ENCODE measurements at regions not wholly inside any gene's neighbourhood (a gene's known extent, or its start where the extent isn't known, plus 50 kb on each side); places are given as distances from the start of the nearest gene placed in this dataset.

DNA sequence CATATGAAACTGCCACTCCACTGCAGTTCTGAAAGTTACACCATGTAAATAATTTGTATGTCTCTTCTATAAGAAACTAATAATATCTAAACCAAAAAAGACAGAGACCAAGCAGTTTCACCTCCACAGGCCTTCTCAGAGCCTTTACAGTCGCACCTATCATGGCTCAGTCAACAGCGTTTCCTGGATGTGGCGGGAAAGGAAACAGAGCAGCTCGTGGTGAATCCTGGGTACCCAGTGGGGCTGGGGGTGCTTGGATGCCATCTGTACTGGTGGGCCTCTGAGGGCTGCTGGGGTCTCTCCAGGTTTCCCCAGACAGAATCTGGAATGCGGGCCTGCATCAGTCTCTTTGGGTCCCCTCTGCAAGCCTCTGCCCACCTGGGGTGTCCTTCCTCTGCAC lies 100.2 kb upstream of the CASZ1 start:
- DNase-seq (ENCODE audit: low read depth in 3 of 3, low spot score in 1 of 3) = no peak

GRCh38 chr1:10897321-10897980 lies 101.0 kb upstream of the CASZ1 start:
- DNase-seq (ENCODE audit: low read depth in 3 of 3, low spot score in 1 of 3) = no peak

DNA sequence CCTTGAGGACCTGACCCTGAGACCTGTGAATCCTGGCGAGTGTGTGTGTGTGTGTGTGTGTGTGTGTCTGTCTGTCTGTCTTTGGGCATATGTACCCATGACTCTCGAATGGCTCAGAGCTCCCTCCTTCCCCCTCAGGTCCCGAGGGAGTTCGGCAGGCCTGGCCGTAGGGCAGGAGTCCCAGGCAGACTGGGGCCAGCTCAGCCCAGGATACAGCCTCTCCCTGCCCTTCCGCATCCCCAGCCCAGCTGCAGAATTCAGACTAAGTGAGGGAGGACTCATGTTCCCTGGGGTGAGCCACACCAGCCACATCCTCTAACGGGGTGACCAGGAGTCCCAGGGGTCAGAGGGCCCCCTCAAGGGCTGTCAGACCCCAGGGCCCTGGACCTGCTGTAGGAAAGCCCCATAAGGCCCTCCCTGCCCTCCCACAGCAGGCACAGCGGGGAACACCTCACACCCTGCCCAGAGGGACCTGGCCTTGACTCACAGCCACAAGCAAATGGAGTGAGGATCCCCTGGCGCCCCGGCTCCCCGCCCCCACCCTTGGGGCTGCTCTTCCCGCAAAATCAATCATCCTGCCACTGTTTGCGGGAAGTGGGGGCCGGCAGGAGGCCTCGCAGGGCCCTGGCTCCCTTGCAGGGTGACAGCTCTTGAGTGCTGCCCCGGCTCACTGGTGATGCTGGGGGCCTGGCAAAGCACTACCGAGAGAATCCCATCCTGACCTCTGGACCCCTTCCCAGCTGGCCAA lies 101.7 kb upstream of the CASZ1 start:
- no peak for DNase-seq (ENCODE audit: low read depth in 3 of 3, low spot score in 1 of 3)

- no peak for DNase-seq (ENCODE audit: low read depth in 3 of 3, low spot score in 1 of 3)
Measured at GRCh38 chr1:10898921-10899320, 102.5 kb upstream of the CASZ1 start.

DNA sequence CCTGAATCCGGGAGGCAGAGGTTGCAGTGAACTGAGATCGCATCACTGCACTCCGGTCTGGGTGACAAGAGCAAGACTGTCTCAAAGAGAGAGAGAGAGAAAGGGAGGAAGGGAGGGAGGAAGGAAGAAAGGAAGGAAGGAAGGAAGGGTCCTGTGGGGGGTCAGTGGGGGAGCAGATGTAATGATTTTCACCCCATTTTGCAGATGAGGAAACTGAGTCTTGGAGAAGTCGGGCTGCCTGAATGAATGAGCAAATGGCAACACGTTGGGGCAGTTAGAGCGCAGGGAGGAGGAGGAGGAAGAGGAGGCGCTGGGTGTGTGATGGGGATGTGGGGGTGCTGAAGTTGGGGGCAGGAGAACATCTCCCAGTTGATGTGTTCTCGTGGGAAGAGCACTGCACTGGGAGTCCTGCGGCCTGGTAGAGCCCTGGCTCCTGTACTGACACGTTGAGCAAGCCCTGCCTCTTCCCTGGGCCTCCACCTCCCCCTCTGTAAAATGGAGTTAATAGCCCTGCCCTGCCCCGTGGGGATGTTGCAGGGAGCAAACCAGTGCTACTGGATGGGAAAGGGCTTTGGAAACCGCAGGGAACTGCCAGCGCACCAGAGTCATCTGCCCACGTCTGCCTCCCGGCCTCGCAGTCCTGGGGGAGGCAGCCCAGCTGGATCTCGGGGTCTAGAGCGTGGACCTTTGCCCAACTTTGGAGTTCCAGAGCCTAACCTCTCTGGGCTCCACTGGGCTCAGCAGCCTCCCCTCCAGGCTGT lies 103.2 kb upstream of the CASZ1 start:
- DNase-seq (ENCODE audit: low read depth in 3 of 3, low spot score in 1 of 3) = no peak

- DNase-seq (ENCODE audit: low read depth in 3 of 3, low spot score in 1 of 3) = no peak
Measured at GRCh38 chr1:10900251-10900651, 103.8 kb upstream of the CASZ1 start.

DNA sequence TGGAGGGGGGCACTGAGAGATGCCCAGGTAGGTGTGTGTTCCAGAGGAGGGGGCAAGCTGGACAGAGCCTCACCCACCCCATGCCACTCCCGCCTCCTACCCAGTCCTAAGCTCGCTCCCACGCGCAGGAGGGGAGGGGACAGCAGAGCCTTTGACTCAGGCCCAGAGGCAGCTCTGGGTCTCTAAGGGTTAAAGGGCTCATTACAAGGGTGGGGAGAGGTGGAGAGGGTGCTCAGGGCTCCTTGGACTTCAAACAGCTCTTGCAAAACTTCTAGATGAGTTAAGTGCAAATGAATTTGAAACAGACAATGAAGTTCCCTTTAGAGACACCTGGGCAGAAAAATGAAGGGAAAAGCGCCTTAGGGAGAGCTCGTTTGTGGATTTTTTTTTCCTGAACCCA lies 104.2 kb upstream of the CASZ1 start:
- DNase-seq (ENCODE audit: low read depth in 3 of 3, low spot score in 1 of 3) = no peak

GRCh38 chr1:10901091-10901890 lies 104.8 kb upstream of the CASZ1 start:
- no peak for DNase-seq (ENCODE audit: low read depth in 3 of 3, low spot score in 1 of 3)

GRCh38 chr1:10901891-10902805 lies 105.7 kb upstream of the CASZ1 start:
- no peak for DNase-seq (ENCODE audit: low read depth in 3 of 3, low spot score in 1 of 3)

- DNase-seq (ENCODE audit: low read depth in 3 of 3, low spot score in 1 of 3) = no peak
Measured at GRCh38 chr1:10903421-10903820, 107.0 kb upstream of the CASZ1 start.

GRCh38 chr1:10903821-10904220 lies 107.4 kb upstream of the CASZ1 start:
- no peak for DNase-seq (ENCODE audit: low read depth in 3 of 3, low spot score in 1 of 3)

DNA sequence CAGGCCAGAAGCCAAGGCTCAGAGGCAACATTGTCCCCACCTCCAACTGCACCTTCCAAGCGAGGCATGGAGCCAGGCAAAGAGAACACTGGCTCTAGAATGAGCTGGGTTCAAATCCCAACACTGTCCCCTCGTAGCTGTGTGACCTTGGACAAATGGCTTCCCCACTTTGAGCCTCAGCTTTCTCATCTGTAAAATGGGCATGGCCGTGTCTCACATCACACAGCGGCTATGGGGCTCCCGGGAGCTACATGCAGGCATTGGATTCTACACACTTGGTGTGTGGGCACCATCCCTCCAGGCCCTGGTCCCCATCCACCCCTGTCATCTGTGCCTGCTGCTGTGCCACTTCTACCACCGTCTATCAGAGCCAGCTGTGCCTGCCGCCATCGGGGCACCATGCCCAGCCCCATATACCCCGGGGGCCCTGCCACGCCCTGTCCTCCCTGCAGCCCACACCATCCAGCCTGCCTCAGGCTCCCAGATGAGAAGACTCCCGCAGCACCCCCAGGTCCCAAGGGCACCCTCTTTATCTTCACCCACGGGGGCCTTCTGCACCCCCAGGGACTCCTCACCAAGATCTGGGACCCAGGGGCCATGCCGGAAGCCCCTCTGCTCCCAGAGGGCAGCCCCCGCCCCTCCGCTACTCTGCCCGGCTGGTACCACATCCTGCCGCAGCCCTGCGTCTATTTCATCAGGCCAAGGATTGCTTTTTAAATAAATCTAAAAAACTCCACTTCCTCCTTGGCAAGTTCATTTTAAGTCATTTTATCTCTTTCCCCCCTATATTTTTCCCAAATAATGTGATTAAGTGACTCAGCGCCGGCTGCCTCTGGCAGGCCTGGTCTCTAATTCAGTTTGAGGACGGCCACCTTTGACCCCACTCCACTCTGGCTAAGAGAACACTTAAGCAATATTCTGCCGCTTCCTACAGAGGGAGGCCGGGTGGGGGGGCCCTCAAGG lies 107.8 kb upstream of the TARDBP start:
- DNase-seq (ENCODE audit: low read depth in 3 of 3, low spot score in 1 of 3) = no peak

GRCh38 chr1:10905841-10906655 lies 106.4 kb upstream of the TARDBP start:
- no peak for DNase-seq (ENCODE audit: low read depth in 3 of 3, low spot score in 1 of 3)

- DNase-seq (ENCODE audit: low read depth in 3 of 3, low spot score in 1 of 3) = no peak
Measured at GRCh38 chr1:10906866-10907519, 105.5 kb upstream of the TARDBP start.

- DNase-seq (ENCODE audit: low read depth in 3 of 3, low spot score in 1 of 3) = no peak
Measured at GRCh38 chr1:10908266-10908665, 104.2 kb upstream of the TARDBP start.

GRCh38 chr1:10909697-10910680 lies 102.5 kb upstream of the TARDBP start:
- peak; percentile 26 to 68 (median 41) for DNase-seq (ENCODE audit: low read depth in 3 of 3, low spot score in 1 of 3)
